Astrocyte of the cerebellum (primary cell): ENCODE measurements at regions not wholly inside any gene's neighbourhood (a gene's known extent, or its start where the extent isn't known, plus 50 kb on each side); places are given as distances from the start of the nearest gene placed in this dataset.
"Not testable (repeated sequence)": the region's sequence is repeated elsewhere in the genome, so short reads cannot be mapped to it uniquely, and the experiment has no call there.

Experiments
- DNase-seq: peaks from one replicate; pipeline ENCODE4 v3.0.0-alpha.2; 2011; ENCODE audit warnings: low read depth
- H3K4me3 ChIP-seq: 2 replicates; pipeline ENCODE4 v1.5.1; 2011; ENCODE audit warnings: mild to moderate bottlenecking, low read depth, low read length, moderate library complexity
- CTCF ChIP-seq: IDR thresholded peaks from 2 replicates; pipeline ENCODE4 v1.5.1; 2012; ENCODE audit warnings: low read length, low read depth, moderate library complexity, mild to moderate bottlenecking; ENCODE audit errors: missing control alignments
- in situ Hi-C: cut with HindIII; loops from 2 replicates; pipeline ENCODE4 v1.10.0; 2017; ENCODE audit warnings: low sequenced_read_pairs

DNA sequence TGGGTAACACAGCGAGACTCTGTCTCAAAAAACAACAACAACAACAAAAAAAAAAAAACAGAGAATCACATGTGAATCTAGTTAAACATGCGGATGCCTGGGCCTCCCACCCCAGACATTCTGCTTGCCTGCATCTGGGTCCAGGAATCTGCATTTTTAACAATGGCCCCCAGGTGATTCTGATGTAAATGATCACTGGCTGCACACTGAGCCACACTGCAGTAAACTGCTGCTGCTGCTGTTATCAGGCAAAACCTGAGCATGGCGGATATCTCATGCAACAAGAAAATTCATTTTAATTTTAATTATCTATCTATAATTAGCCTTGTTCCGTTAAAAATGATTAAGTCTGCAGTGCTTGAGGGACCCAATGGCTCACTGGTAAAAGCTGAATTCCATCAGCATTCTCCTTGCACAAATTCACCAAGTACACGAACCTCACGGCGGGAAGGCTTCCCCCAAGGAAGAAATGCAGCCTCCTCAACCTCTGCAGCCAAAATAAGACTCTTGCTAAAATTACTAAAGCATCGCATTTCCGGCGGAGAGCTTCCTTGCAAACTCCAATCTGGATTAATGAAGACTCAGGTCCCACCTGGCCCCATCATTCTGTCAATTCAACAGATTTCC lies 81.6 kb upstream of the SNX9 start:
- no peak for TF ChIP-seq CTCF
- in situ Hi-C loops, result no loop called here
- DNase-seq, result no peak
- H3K4me3 ChIP-seq, result no peak overlapping the region

DNA sequence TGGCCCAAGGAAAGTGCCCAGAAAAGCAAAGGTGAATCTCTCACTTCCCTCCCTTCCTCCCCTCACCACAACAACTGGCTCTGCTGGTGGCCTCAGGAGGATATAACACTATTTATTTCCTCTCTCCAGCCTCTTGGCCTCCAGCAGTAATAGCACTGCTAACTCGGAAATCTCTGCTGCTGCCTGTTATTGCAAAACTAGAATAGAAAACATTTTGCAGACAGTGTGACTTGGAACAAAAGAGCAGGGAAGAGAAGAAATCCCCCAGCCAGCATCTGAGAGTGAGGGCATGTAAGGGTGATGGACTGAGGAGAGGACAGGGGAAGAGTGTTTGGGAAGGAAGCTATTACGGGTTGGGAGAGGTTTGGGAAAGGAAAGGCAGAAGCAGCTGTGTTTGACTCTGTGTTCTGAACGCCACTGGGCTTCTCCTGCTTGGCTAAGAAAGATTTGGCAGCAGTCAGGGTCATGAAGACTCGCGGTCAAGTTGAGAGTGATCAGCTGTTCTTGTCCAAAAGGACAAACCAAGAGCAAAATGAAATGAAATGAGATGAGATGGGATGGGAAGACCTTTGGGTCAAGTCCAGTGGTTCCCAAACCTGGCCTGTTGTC lies 81.0 kb upstream of the SNX9 start:
- in situ Hi-C loops, result no loop called here
- no peak for TF ChIP-seq CTCF

GRCh38 chr6:157744102-157744601 lies 78.9 kb upstream of the SNX9 start:
- no peak for TF ChIP-seq CTCF
- no peak for DNase-seq
- in situ Hi-C loops, result no loop called here
- no peak overlapping the region for H3K4me3 ChIP-seq

More for the DNA sequence above, 81.0 kb upstream of the SNX9 start:
- no peak for DNase-seq
- no peak overlapping the region for H3K4me3 ChIP-seq

DNA sequence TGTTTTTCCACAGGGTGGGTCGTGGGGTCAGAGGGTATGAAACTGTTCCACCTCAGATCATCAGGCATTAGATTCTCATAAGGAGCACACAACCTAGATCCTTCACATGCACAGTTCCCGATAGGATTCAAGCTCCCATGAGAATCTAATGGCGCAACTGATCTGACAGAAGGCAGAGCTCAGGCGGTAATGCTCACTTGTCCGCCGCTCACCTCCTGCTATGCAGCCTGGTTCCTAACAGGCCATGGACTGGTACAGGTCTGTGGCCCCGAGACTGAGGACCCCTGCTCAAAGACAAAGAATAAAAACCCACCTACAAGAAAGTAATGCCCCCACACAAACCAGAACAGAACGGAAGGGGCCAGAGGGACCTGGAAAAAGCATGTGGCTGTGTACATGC lies 76.1 kb upstream of the SNX9 start:
- DNase-seq, result no peak
- TF ChIP-seq CTCF, result no peak
- no peak overlapping the region for H3K4me3 ChIP-seq
- in situ Hi-C loops, result no loop called here

DNA sequence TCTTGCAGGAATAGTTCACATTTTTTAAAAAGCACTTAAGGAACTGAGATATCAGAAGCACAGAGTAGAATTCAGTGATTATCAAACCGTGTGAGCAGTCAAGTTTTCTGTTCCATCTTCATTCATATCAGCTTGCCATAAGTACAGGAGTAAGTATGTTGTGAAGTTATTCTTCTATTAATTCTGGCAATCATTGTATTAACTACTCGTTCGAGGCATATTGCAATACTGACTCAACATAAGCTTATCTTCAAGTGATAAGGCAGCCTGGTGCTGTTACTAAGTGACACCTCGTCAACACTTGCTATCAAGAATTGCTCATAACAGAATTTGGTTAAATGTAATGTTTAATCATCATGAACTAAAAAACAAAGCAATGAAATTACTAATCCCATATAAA lies 75.7 kb upstream of the SNX9 start:
- no peak for DNase-seq
- in situ Hi-C loops, result no loop called here
- TF ChIP-seq CTCF, result no peak
- no peak overlapping the region for H3K4me3 ChIP-seq

GRCh38 chr6:157748839-157749571 lies 74.0 kb upstream of the SNX9 start:
- DNase-seq, result no peak
- H3K4me3 ChIP-seq, result no peak overlapping the region
- in situ Hi-C loops, result no loop called here
- no peak for TF ChIP-seq CTCF

DNA sequence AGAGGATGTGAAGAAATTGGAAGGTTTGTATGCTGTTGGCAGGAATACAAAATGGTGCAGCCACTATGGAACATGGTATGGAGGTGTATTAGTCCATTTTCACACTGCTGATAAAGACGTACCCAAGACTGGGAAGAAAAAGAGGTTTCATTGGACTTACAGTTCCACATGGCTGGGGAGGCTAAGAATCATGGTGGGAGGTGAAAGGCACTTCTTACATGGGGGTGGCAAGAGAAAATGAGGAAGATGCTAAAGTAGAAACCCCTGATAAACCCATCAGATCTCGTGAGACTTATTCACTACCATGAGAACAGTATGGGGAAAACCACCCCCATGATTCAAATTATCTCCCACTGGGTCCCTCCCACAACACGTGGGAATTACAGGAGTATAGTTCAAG lies 72.1 kb upstream of the SNX9 start:
- in situ Hi-C loops, DNase-seq, H3K4me3 ChIP-seq: not testable (repeated sequence)
